AG04449 (cell line): ENCODE measurements at regions not wholly inside any gene's neighbourhood (a gene's known extent, or its start where the extent isn't known, plus 50 kb on each side); places are given as distances from the start of the nearest gene placed in this dataset.
"Not testable (repeated sequence)": the region's sequence is repeated elsewhere in the genome, so short reads cannot be mapped to it uniquely, and the experiment has no call there.

Source experiments
- CTCF ChIA-PET: fragments of 350-600 bp; formaldehyde crosslinking; extraction: SDS; loops from one replicate; lab custom pipeline; 2021; ENCODE audit warnings: antibody characterized with exemption; lab: Yijun Ruan, JAX
- POLR2A ChIA-PET: fragments of 400-600, 350-600 bp; formaldehyde crosslinking; extraction: SDS; loops from one replicate; lab custom pipeline; 2020; ENCODE audit warnings: antibody characterized with exemption, inconsistent platforms; lab: Yijun Ruan, JAX
- DNase-seq: peaks from one replicate; pipeline ENCODE4 v3.0.0-alpha.2; 2010; ENCODE audit warnings: low read depth, low spot score
- H3K4me3 ChIP-seq: 2 replicates; pipeline ENCODE4 v1.5.1; 2011; ENCODE audit warnings: low read depth, mild to moderate bottlenecking, control low read depth, low read length
- TF ChIP-seq, protein P1 (sequence below): IDR thresholded peaks from one replicate; pipeline ENCODE4 v1.5.1; 2011; ENCODE audit warnings: mild to moderate bottlenecking, moderate library complexity, low read length, control low read depth, inconsistent platforms; ENCODE audit not compliant: insufficient read depth; ENCODE audit errors: missing control alignments

DNA sequence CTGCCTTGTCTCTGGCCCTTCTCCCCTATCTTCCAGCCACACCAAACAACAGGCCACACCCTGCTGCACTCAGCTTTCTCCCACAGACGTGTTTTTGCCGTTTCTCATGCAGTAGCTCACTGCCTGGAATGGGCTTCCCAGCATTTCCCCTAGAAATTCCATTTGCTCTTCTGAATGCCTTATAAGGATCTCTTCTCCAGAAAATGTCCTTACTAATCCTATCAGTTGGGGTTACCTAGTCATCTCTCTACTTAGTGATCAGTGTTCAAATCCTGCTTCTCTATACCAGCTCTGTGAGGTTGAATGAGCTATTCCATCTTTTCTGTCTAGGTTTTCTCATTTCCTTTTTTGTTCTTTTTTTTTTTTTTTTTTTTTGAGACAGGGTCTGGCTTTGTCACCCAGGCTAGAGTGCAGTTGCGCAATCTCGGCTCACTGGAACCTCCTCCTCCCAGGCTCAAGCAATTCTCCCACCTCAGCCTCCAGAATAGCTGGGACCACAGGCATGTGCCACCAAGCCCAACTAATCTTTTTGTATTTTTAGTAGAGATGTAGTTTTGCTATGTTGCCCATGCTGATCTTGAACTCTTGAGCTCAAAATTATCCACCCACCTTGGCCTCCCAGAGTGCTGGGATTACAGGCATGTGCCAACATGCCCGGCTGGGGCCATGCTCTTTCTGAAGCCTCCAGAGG lies 98.2 kb upstream of the CHD2 start:
- ChIA-PET POLR2A (interaction anchor here (0.9 to 2.6 kb wide), 9 partner anchors 30 to 129 kb away, joined by 3 to 23 read pairs (median 6); partner anchors contain the start of gene CHD2), CTCF (interaction anchor here (0.9 to 2.0 kb wide), 9 partner anchors 13 to 218 kb away, joined by 3 to 17 read pairs (median 3); no protein-coding TSS in a partner anchor)
- peak overlapping the region; percentile 23; the same call in 1 of the 2 replicates for H3K4me3 ChIP-seq
- TF ChIP-seq, protein P1, sequence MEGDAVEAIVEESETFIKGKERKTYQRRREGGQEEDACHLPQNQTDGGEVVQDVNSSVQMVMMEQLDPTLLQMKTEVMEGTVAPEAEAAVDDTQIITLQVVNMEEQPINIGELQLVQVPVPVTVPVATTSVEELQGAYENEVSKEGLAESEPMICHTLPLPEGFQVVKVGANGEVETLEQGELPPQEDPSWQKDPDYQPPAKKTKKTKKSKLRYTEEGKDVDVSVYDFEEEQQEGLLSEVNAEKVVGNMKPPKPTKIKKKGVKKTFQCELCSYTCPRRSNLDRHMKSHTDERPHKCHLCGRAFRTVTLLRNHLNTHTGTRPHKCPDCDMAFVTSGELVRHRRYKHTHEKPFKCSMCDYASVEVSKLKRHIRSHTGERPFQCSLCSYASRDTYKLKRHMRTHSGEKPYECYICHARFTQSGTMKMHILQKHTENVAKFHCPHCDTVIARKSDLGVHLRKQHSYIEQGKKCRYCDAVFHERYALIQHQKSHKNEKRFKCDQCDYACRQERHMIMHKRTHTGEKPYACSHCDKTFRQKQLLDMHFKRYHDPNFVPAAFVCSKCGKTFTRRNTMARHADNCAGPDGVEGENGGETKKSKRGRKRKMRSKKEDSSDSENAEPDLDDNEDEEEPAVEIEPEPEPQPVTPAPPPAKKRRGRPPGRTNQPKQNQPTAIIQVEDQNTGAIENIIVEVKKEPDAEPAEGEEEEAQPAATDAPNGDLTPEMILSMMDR = no peak
- peak; percentile 90 for DNase-seq

- H3K4me3 ChIP-seq = no peak overlapping the region
- DNase-seq = no peak
- ChIA-PET CTCF (interaction anchor here (0.9 to 1.9 kb wide), 3 partner anchors 104 to 114 kb away, joined by 3 to 5 read pairs (median 4); no protein-coding TSS in a partner anchor), POLR2A (interaction anchor here (0.6 to 1.7 kb wide), 7 partner anchors 28 to 179 kb away, joined by 3 to 23 read pairs (median 3); no protein-coding TSS in a partner anchor)
- TF ChIP-seq, protein P1 = no peak
Observed at GRCh38 chr15:92803536-92803851, 96.6 kb upstream of the CHD2 start.

GRCh38 chr15:92803852-92804609 lies 96.1 kb upstream of the CHD2 start:
- ChIA-PET POLR2A (interaction anchor here (0.6 to 1.7 kb wide), 9 partner anchors 28 to 179 kb away, joined by 3 to 23 read pairs (median 4); partner anchors contain the start of gene CHD2), CTCF (interaction anchor here (0.9 to 1.9 kb wide), 4 partner anchors 103 to 117 kb away, joined by 3 to 5 read pairs (median 4); no protein-coding TSS in a partner anchor)
- TF ChIP-seq, protein P1 = no peak
- DNase-seq = peak; percentile 100
- no peak overlapping the region for H3K4me3 ChIP-seq

GRCh38 chr15:92804610-92804936 lies 95.6 kb upstream of the CHD2 start:
- not testable (repeated sequence) for DNase-seq, H3K4me3 ChIP-seq
- CTCF ChIA-PET = interaction anchor here (1.0 to 1.9 kb wide), 3 partner anchors 103 to 117 kb away, joined by 3 to 5 read pairs (median 4); no protein-coding TSS in a partner anchor
- POLR2A ChIA-PET = interaction anchor here (0.9 to 1.7 kb wide), 4 partner anchors 78 to 117 kb away, joined by 4 to 23 read pairs (median 10); partner anchors contain the start of gene CHD2

DNA sequence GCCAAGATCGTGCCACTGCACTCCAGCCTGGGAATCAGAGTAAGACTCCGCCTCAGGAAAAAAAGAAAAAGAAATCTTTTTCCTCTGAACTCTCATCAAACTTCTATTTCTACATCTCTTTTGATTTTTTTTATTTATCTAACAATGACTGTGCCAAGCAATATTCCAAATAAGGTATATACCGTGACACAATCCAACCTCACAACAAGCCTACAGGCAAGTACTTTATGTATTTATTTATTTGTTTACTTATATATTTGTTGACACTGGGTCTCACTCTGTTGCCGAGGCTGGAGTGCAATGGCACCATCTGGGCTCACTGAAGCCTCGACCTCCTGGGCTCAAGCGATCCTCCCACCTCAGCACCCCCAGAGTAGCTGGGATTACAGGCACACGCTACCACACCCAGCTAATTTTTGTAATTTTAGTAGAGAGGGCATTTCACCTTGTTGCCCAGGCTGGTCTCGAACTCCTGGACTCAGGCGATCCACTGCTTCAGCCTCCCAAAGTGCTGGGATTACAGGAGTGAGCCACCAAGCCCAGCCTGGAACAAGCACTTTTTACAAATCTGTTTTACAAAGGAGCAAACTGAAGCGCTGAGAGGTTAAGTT lies 94.9 kb upstream of the CHD2 start:
- no peak overlapping the region for H3K4me3 ChIP-seq
- TF ChIP-seq, protein P1 = no peak
- CTCF ChIA-PET = interaction anchor here (1.4 to 1.6 kb wide), 3 partner anchors 8 to 117 kb away, joined by 3 to 9 read pairs (median 4); no protein-coding TSS in a partner anchor
- DNase-seq = no peak
- POLR2A ChIA-PET = no interaction called here

- CTCF ChIA-PET = interaction anchor here (0.8 to 1.4 kb wide), 3 partner anchors 9 to 116 kb away, joined by 3 to 9 read pairs (median 3); no protein-coding TSS in a partner anchor
- DNase-seq, POLR2A ChIA-PET, H3K4me3 ChIP-seq: not testable (repeated sequence)
Observed at GRCh38 chr15:92806171-92806570, 94.0 kb upstream of the CHD2 start.
